Loucy (cell line): ENCODE measurements at regions not wholly inside any gene's neighbourhood (a gene's known extent, or its start where the extent isn't known, plus 50 kb on each side); places are given as distances from the start of the nearest gene placed in this dataset.

Experiments used
- H2AFZ ChIP-seq: fragments of 200-600 bp; sonication (generic); 2 replicates; pipeline ENCODE4 v1.6.0; 2016; ENCODE audit warnings: antibody characterized with exemption, mild to moderate bottlenecking, low read length, moderate library complexity
- H3F3A ChIP-seq: fragments of 200-600 bp; 2 replicates; pipeline ENCODE4 v1.6.0; 2016; ENCODE audit warnings: antibody characterized with exemption, low read depth, mild to moderate bottlenecking
- H3K27me3 ChIP-seq: fragments of 200-600 bp; sonication (generic); 2 replicates; pipeline ENCODE4 v1.6.1; 2014; ENCODE audit warnings: low read length, mild to moderate bottlenecking; ENCODE audit not compliant: insufficient read depth, poor library complexity, severe bottlenecking
- H3K36me3 ChIP-seq: fragments of 200-600 bp; sonication (generic); 2 replicates; pipeline ENCODE4 v1.6.1; 2016; ENCODE audit warnings: low read length; ENCODE audit not compliant: insufficient read depth
- H3K4me1 ChIP-seq: fragments of 200-600 bp; sonication (generic); 2 replicates; pipeline ENCODE4 v1.5.1; 2014; ENCODE audit warnings: low read length, mild to moderate bottlenecking; ENCODE audit not compliant: insufficient read depth, poor library complexity, severe bottlenecking
- H3K4me2 ChIP-seq: fragments of 200-600 bp; sonication (generic); 2 replicates; pipeline ENCODE4 v1.6.0; 2014; ENCODE audit warnings: antibody characterized with exemption, low read length, low read depth, mild to moderate bottlenecking; ENCODE audit not compliant: poor library complexity, severe bottlenecking
- H3K4me3 ChIP-seq: fragments of 200-600 bp; sonication (generic); 2 replicates; pipeline ENCODE4 v1.5.1; 2014; ENCODE audit warnings: low read length, mild to moderate bottlenecking, mixed read lengths; ENCODE audit not compliant: poor library complexity, severe bottlenecking
- H3K79me2 ChIP-seq: fragments of 200-600 bp; sonication (generic); 2 replicates; pipeline ENCODE4 v1.6.1; 2014; ENCODE audit warnings: low read length; ENCODE audit not compliant: insufficient read depth
- H3K9ac ChIP-seq: fragments of 200-600 bp; sonication (generic); 2 replicates; pipeline ENCODE4 v1.6.0; 2014; ENCODE audit warnings: mild to moderate bottlenecking, low read depth, low read length, moderate library complexity; ENCODE audit not compliant: poor library complexity, severe bottlenecking
- H3K9me2 ChIP-seq: fragments of 200-600 bp; sonication (generic); replicated peaks from 2 replicates; pipeline ENCODE4 v1.6.1; 2016; ENCODE audit warnings: low read depth, low read length, mixed read lengths
- H3K9me3 ChIP-seq: fragments of 200-600 bp; sonication (generic); 2 replicates; pipeline ENCODE4 v1.6.1; 2014; ENCODE audit warnings: mild to moderate bottlenecking, antibody characterized with exemption, low read length, low read depth; ENCODE audit not compliant: insufficient read depth
- H4K20me1 ChIP-seq: fragments of 200-600 bp; sonication (generic); 2 replicates; pipeline ENCODE4 v1.6.0; 2014; ENCODE audit warnings: antibody characterized with exemption, low read length, mild to moderate bottlenecking; ENCODE audit not compliant: insufficient read depth, poor library complexity, severe bottlenecking
- EZH2phosphoT487 ChIP-seq: fragments of 200-600 bp; IDR thresholded peaks from 2 replicates; pipeline ENCODE4 v1.6.1; 2018; ENCODE audit warnings: antibody characterized with exemption, mild to moderate bottlenecking, moderate library complexity, borderline replicate concordance
- TF ChIP-seq, protein P1 (sequence below): fragments of 200-600 bp; sonication (generic); conservative IDR thresholded peaks from 2 replicates; pipeline ENCODE4 v1.5.1; 2014; ENCODE audit warnings: mild to moderate bottlenecking, antibody characterized with exemption, low read length

DNA sequence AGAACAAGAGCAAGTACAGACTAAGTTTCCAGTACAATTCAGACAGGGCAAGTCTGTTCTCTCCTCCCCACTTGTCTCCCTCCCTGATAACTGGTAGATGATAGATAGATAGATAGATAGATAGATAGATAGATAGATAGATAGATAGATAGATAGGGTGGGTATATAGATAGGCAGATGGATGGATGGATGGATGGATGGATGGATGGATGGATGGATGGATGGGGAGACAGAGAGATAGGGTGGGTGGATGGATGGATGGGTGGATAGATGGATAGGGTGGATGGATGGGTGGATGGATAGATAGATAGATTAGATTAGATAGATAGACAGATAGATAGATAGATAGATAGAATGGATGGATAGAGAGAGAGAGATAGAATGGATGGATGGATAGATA, 152.8 kb upstream of the MKLN1 start:
- H3K9me3 ChIP-seq = no peaks in the 10 kb centered on the region
- no peaks in the 10 kb centered on the region for H3K9me2 ChIP-seq
- H3K9ac ChIP-seq = no peak overlapping the region
- no peaks in the 10 kb centered on the region for H4K20me1 ChIP-seq
- H3K4me2 ChIP-seq = no peak overlapping the region
- no peaks in the 10 kb centered on the region for H3K36me3 ChIP-seq
- no peaks in the 10 kb centered on the region for H3K79me2 ChIP-seq
- no peak for TF ChIP-seq EZH2phosphoT487
- TF ChIP-seq, protein P1, sequence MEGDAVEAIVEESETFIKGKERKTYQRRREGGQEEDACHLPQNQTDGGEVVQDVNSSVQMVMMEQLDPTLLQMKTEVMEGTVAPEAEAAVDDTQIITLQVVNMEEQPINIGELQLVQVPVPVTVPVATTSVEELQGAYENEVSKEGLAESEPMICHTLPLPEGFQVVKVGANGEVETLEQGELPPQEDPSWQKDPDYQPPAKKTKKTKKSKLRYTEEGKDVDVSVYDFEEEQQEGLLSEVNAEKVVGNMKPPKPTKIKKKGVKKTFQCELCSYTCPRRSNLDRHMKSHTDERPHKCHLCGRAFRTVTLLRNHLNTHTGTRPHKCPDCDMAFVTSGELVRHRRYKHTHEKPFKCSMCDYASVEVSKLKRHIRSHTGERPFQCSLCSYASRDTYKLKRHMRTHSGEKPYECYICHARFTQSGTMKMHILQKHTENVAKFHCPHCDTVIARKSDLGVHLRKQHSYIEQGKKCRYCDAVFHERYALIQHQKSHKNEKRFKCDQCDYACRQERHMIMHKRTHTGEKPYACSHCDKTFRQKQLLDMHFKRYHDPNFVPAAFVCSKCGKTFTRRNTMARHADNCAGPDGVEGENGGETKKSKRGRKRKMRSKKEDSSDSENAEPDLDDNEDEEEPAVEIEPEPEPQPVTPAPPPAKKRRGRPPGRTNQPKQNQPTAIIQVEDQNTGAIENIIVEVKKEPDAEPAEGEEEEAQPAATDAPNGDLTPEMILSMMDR = no peak
- no peaks in the 10 kb centered on the region for H3K4me1 ChIP-seq
- no peak overlapping the region for H2AFZ ChIP-seq
- H3F3A ChIP-seq = no peaks in the 10 kb centered on the region
- H3K4me3 ChIP-seq = no peak overlapping the region
- no peaks in the 10 kb centered on the region for H3K27me3 ChIP-seq

DNA sequence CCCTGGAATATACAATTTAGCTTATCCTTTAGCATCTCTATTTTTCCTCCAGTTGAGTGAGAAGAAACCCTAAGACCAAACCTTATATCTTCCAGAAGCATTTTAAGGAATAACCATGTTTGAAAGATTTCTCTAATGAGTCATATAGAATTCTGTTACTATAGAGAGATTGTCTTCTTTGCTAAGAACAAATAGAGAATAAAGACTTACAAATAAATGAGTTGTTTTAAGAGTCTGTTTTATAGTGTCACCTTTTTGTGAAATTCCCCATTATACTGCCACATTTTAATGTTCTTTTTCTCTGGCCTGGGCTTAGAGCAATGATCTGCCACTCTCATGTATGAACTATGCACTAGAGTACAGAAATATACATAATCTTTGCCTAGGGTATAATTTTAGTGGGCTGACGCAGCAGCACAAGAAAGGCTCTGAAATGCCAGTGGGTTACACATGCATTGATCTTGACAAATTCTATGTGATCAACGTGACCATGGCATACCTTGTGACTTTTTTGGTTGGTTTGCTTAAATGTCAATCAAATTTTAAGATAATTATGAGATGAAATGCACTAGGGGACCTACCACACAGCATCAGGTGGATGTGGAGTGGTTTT, 145.1 kb upstream of the MKLN1 start:
- Histone ChIP-seq H3K27me3 (no peaks in the 10 kb centered on the region), H3K4me2 (no peak overlapping the region), H3K4me1 (peaks cover 9% of the 10 kb centered on the region), H2AFZ (no peak overlapping the region), H3K9ac (no peak overlapping the region), H3K9me2 (no peaks in the 10 kb centered on the region), H3F3A (no peaks in the 10 kb centered on the region), H3K4me3 (no peak overlapping the region), H3K79me2 (no peaks in the 10 kb centered on the region), H4K20me1 (no peaks in the 10 kb centered on the region), H3K36me3 (no peaks in the 10 kb centered on the region), H3K9me3 (no peaks in the 10 kb centered on the region)
- TF ChIP-seq, protein P1 = no peak
- no peak for TF ChIP-seq EZH2phosphoT487

DNA sequence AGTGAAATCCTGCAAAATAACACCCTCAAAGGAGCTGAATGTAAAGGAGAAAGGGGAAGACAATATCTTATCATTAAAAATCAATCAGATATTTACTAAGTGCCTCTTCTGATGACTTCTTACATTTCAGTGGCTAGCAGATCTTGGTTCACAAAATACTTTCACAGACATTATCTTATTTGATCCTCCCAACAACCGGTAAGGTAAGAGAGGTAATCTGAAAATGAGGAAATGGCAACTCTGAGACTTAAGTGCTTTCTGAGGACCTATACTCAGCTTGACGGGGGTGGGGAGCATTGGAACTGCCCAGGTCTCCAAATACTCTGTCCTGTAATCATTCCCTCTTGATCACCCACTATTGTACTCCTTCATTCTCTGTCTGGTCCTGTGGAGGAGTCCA, 144.6 kb upstream of the MKLN1 start:
- H3F3A ChIP-seq = no peaks in the 10 kb centered on the region
- no peak overlapping the region for H3K4me2 ChIP-seq
- H3K9me3 ChIP-seq = no peaks in the 10 kb centered on the region

More for the DNA sequence above, 144.6 kb upstream of the MKLN1 start:
- no peak overlapping the region for H2AFZ ChIP-seq
- H3K36me3 ChIP-seq = no peaks in the 10 kb centered on the region
- H3K9me2 ChIP-seq = no peaks in the 10 kb centered on the region
- H3K79me2 ChIP-seq = no peaks in the 10 kb centered on the region
- H3K4me1 ChIP-seq = peaks cover 9% of the 10 kb centered on the region
- H4K20me1 ChIP-seq = no peaks in the 10 kb centered on the region
- H3K4me3 ChIP-seq = no peak overlapping the region
- no peak overlapping the region for H3K9ac ChIP-seq
- TF ChIP-seq, protein P1 = no peak
- no peak for TF ChIP-seq EZH2phosphoT487
- no peaks in the 10 kb centered on the region for H3K27me3 ChIP-seq
